Stimulated activated CD4-positive, alpha-beta T cell treated with anti-CD3 and anti-CD28 coated beads, Interleukin-4, amount 100 ng/mL, for 1 hour (primary cell): ENCODE measurements at regions not wholly inside any gene's neighbourhood (a gene's known extent, or its start where the extent isn't known, plus 50 kb on each side); places are given as distances from the start of the nearest gene placed in this dataset.

Experiments
- DNase-seq: peaks from one replicate; pipeline ENCODE4 v3.0.0-alpha.2; 2020

DNA sequence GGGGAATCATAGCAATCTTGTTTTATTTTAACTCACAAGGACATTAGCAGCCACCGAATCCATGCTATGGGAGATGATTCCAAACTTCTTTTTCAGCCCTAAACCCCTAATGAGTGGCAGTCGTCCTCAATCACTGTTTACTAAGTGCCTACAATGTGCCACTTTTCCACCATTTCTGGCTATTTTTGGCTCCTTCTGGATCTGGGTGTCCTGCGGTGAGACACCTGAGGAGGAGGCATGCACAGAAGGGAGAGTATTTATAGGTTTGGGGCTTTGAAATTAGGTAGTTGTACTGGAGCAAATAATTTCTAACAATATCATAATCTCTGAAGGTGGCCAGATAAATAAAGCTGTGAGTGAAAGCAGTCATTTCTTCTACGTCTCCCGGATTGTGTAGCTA is 1125.6 kb downstream of the BCL11B start:
- no peak for DNase-seq

DNA sequence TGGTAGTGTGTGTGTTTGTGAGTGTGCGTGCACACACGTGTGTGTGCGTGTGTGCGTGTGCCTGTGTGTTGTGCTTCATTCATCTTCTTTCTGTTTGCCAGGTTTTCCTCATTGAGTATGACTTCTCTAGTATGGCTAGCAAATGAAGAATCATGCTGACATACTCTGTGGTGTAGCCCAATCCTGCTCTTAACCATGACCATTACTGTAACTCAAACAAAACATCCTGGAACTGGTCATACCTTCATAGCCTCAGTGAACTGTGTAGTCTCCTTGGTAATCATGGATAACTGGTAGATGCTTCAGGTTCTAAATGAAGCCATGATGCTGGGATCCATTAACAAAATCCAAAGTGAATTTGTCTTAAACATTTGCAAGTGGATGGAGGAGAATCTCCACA is 1117.7 kb downstream of the BCL11B start:
- no peak for DNase-seq

DNA sequence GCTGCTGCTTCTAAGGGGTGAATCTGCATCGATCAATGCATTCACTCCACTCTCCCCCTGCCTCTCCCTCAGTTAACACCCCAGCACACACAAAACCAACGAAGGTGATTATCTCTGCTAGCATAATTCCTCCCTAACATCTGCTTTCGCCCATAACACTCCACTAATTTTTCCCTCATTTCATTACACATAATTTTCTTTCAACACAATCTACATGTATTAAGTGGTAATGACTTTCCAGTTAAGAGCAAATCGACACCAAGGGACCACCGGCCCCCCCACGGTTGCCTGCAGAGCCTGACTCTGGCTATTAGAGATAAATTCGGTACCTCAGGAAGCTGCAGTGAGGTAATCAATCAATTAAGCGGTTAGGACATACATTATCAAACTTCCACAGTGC is 1115.6 kb downstream of the BCL11B start:
- no peak for DNase-seq

DNA sequence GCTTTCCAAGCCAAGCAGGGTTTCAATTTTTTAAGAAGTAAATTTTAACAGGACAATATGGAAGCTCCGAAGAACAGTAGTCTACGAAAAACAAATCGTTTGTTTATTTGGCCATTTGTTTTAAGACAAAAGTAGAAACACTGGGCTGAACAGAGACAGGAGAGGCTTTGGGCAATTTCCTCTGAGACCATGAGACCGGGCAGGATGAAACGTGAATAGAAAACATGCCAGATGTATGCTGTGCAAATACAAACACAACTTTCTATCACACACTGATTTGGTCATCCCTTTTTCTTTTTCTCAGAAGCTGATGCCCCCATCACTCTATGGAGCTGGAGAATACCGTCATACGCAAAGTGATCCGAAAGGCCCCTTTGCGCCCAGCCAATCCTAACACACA is 1111.1 kb downstream of the BCL11B start:
- DNase-seq = no peak

DNA sequence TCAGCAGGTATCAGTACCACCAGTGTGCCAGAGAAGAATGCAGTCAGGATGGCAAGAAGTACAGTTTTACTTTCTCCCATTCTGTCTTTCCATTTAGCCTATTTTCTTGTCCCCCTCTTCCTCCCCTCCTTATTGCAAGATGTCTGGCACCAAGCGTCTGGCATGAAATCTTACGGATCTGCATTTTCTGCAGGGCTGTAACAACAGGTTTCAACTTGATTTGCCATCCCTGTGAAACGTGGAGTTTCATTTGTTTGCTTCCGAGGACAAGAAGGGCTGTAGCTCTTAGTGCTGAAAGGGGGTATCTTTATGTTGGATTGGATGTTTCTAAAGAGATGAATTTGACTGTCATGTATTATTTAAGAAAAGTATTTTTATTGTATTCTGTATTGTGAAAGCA is 1110.6 kb downstream of the BCL11B start:
- no peak for DNase-seq

DNA sequence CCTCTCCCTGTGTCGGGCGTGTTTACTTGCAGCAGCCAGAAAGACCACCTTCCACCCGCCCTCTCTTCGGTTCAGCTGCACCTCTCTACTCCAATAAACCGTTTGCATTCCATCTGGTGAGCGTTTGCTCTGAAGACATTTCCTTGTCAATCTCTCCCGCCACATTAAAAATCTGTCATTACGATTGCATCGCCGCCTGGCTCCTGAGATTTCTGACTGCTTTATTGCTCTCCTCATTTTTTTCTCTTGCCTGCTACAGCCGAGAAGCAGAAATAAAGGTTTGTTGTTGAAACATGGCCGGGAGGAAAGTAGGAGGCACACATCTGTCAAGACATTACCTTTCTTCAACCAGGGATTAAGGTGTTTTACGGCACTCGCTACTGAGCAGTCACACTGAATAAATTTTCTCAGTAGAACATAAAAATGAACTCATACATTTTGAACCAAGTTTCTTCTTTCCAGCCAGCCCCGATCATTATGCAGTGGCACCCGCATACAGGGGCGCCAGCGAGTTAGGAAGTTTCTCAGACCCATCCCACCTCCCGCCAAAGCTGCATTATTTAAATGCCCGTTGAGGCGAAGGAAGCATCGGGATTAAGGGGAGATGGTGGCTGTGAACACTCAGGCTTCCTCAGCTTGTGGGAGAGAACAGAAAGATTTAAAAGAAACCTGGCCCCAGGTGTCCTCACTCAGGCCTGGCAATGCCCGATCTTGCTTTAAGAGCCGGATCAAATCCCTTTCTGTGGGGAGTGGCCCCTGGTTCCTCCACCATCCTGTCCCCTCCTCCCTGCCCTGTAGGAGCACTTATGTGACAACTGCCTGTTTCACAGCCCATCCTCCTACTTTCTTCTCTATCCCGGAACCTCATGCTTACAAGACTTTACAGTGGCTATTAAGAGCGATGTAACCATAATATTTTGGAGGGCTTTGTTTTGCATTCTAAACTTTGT is 1108.9 kb downstream of the BCL11B start:
- DNase-seq = no peak

DNA sequence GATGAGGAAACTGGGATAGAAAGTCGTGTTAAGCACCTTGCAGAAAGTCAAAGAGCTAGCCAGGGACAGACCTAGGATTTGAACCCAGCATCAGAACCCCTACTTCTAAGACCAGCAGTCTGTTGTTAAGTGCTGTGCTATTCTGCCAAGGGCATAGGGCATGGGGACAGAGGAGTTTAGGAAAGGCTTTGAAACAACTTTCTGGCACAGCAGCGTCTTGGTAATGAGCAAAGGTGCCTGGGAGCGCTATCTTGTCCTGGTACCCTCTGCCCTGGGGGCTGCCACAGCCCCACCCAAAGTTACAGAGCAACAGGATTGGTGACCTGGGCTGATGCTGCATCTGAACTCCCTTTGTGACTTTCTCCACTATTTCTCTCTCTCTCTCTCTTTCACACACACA is 1108.1 kb downstream of the BCL11B start:
- no peak for DNase-seq

DNA sequence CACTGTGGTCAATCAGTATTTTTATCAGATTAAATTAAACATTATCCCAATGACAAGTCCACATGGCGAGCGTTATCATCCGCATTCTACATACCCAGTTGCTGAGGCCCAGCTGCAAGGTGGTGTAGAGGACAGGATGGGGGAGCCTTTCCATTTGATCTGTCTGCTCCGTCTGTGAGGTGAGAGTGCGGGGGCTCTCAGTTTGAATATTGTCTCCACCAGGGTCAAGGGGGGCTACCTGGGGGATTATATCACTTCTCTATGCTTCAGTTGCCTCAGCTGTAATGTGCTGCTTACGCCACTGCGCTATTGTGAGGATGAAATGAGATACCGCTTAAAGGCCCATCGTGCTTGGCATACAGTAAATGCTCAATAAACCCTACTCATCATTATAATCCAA is 1106.0 kb downstream of the BCL11B start:
- no peak for DNase-seq

DNA sequence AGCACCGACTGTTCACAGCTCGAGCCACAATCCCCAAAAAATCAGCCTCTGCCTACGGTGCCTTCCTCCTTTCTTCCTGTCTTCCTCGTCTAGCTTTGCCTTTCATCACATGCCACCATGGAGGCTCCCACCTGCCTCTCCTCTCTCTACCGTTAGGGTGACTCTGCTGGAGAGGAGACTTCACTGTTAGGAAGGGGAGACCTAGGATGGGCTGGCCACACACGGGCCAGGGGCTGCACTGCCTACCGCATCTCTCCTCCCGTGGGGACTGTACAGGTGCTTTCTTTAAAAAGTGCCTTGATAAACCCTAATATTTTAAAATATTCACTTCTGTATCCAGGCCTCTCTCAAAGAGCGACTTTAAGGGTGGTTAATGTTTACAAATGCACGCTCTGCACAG is 1104.7 kb downstream of the BCL11B start:
- DNase-seq = no peak

DNA sequence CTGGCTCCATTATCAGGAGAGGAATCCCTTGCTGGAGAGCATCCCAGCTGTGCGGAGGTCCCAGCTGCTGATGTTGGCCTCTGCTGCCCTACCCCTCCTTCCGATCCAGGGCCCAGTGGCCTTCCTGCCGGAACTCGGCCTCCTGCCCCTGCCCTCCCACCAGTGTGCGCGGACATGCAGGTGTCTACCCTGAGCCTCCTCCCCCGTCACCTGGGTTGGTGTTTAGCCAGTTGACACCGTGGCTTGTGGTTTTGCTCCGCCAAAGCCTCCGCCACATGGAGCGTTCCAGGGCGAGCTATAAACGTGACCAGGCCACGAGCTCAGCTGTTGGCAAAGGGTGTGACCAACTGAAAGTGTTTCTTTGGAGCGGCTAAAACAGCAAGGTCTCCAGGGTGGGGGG is 1104.3 kb downstream of the BCL11B start:
- no peak for DNase-seq

DNA sequence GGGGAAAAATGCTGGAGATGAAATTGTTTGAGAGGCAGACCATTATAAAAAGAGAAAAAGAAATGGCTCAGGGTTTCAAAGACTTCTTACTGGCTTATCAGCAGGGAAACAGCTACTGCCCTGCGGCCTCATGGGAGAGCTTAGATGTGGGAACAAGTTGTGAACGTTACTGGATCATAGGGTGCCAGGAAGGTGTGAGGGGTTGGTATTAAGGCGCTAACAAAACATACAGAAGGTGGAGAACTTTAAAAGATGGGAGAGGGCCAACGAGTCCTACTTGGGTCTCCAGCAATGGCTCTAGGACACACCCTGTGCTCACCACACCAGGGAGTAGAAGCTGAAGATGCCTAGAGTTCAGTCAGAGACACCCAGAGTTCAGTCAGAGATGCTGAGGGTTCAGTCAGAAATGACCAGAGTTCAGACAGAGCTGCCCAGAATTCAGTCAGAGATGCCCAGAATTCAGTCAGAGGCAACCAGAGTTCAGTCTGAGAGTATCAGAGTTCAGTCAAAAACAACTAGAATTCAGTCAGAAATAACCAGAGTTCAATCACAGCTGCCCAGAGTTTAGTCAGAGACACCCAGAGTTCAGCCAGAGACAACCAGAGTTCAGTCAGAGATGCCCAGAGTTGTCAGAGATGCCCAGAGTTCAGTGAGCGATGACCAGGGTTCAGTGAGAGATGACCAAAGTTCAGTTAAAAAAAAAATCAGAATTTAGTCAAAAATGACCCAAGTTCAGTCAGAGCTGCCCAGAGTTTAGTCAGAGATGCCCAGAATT is 1103.6 kb downstream of the BCL11B start:
- no peak for DNase-seq

DNA sequence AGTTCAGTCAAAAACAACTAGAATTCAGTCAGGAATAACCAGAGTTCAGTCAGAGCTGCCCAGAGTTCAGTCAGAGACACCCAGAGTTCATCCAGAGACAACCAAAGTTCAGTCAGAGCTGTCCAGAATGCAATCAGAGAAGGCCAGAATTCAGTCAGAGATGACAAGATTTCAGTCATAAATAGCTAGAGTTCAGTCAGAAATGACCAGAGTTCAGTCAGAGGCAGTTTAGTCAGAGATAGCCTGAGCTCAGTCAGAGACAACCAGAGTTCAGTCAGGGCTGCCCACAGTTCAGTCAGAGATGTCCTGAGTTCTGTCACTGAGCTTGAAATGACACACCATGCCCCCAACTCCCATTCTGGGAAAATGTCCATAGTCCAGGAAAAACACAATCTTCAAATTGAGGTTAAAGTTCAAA is 1102.8 kb downstream of the BCL11B start:
- DNase-seq = no peak

DNA sequence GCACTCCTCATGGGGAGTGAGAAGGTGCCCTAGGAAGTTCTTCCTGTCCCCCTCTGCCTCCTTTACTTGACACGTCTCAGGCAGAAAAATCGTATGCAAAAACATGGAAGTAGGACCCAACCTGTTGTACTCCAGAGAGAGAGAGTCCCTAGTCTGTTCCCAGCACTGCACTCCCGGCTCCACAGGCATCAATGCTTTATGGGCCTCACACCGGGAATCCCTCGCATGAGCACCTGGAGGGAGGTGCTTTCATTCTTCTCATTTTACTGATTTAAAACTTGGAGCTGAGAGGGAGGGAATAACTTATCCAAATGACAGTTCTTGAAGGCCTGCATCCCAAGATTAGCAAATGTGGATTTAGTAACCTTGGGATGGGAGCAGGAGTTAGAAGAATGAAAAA is 1101.4 kb downstream of the BCL11B start:
- no peak for DNase-seq

DNA sequence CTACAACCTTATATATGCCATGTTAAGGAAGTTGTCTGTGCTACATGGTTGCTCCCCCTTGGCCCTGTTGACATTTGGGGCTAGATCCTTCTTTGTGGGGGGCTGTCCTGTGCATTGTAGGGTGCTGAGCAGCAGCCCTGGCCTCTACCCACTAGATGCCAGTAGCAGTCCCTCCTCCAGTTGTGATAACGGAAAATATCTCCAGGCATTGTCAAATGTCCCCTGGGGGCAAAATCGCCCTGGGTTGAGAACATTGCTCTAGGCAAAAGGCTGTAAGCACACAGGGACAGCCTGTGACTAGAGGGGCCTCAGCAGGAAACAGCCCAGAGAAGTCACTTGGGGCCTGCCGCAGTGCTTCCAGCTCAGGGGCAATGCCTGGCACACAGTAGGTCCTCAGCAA is 1100.3 kb downstream of the BCL11B start:
- no peak for DNase-seq

DNA sequence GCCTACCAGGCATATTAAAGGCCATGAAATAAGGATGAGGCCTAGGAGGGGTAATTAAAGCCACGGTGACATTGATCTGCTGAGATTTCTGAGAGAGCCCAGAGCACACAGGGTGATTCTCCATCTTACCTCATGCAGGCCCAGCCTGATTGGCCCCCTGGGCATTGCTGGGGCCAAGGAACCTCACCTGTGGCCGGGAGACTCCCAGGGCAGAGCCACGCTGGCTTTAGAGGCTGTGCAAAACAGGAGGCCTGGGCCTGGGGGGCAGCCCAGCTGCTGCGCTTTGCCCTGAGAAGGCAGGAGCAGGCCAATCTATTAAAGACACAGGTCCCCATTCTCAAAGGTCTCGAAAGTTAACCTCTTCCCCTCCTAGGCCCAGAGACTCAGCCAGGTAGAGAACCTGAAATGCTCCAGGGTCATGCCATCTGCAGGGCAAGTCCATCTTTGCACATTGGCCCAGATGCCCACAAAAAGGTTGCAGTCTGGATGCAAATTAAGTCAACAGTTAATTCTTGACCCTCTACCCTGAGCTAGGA is 1099.7 kb downstream of the BCL11B start:
- DNase-seq = no peak

DNA sequence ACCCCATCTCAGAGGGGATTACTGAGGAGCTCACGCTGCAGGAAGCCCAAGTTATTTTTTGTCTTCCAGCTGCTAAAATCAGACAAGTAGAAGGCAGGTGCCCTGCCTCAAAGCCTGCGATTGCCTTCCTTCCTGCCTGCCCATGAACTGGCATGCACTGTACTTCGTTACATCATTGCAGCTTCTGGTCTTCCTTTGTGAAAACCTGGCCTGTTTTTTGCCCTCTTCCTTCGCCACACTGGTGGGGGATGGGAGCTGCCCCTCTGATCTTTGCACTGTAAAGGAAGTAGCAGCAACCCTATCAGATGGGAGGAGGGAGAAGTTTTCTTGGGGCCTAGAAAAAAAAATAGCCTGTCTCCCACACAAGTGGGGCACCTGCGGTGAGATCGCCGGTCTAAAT is 1098.7 kb downstream of the BCL11B start:
- no peak for DNase-seq

DNA sequence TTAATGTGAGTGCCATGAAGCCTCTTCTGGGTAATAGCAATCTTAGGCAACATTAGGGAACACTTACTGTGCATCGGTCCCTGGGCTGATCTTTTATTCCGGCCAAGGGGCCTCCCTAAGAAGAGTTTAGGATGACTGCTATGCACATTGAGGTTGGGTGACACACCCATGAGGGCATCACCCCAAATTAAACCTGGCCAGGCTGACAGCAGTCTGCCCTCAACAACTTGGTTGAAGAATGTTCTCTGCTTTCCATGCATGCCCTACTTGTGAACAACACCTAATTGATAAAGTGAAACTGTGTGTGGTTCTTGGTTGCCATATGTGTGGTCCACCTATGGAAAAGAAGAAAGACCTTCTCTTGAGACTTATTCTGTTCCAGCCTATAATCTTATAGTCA is 1098.0 kb downstream of the BCL11B start:
- no peak for DNase-seq

DNA sequence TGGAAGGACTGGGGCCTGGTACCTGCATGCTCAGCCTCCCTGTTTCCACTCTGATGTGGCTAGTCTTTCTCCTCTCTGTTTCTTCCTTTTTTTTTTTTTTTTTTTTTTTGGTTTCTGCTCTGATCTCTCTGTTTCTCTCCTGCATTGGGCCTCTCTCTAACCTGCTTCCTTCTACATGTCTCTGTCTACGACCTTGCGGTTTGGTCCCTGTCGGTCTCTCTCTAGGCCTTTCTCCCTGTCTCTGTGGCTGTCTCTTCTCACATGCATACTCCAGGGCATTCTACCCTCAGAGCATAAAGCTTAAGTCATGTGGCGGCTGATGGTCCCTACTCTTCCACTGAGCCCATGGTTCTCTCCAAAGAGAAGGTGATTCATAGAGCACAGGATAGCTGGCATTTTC is 1096.6 kb downstream of the BCL11B start:
- no peak for DNase-seq

DNA sequence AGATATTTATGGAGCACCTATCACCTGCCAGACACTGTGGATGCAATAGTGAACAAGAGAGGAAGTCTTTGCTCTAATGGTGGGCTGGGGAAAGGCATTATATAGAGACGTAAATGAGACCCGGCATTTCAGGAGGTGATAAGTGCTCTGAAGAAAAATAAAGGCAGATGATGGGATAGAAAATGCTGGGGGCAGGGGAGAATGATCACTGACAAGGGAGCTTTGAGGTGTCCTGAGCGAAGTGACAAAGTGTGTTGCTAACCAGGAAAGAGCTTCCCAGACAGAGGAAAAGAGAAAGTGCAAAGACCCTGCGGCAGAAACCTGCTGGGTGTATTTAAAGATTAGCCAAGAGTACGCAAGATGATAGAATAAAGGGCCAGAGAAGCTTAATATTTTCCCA is 1096.1 kb downstream of the BCL11B start:
- no peak for DNase-seq

DNA sequence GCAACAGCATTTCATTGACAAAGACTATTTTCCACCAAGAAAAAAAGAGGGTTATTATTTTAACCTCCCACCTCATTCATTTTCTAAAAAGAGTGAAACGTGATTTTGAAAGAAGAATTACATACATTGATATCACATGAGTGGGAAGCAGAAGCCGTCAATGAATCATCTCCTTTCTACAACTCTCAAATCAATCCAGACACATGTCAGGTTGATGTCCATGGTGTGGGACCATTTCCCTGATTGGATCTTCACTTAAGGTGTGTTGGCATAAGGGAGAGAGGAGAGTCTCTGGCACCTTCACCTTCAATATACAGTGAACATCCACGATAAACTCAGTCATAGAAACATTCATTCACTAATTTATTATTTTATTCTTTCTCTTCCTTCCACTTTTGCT is 1095.1 kb downstream of the BCL11B start:
- no peak for DNase-seq

DNA sequence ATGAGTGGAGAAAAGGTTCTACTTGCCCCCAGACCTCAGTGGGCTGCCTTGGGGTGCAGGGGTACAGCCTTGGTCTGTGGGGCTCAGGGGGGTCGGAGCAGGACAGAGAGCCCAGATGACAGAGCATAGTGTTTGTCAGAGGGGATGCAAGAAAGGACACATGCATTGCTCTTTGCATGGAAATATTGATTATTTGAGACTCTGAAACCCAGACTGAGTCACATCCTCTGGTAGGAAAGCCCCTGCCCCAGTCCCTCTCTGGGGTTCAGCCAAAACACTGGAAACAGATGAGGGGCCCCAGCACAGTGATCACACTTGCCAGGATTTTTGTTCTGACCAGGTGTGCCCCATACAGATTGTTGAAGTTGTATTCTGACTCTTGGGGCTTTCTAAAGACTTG is 1094.4 kb downstream of the BCL11B start:
- peak; percentile 67 for DNase-seq

DNA sequence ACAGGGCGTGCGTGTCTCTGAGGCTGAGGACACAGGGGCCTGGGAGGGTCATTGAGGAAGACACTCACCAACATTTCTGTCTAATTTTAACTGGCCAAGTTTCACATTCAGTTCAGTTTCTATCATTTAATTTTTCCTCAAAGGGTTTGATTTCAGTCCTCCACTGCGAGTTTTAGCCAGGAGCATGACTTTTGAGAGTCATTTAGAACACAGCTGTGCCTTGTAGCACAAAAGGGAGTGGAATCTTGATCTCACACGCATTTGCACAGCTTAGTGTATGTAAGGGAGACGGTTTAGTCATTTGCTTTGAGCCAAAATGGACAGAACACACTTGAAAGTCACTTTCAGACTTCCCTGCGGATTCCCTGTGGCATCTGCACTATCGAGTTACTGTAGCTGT is 1090.8 kb downstream of the BCL11B start:
- DNase-seq = no peak

DNA sequence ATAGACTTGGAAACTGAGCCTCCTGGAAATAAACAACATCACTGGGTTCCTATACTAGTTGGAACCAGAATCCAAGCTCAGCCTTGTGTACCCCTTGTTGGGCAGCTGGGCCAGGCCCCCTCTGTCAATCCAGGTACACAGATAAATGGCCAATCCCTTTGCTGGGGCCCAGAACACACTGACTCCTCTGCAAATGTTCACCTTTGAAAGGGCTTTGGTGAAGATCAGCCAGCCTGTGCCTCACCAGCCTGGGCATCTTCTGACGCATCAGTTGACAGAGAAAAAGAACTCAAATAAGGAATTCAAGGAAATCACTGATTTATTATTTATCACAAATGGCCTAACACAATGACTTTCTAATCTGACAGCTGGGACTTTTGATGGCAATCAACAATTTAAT is 1090.2 kb downstream of the BCL11B start:
- no peak for DNase-seq
